Colonic mucosa (tissue), 4 donors: ENCODE measurements at regions not wholly inside any gene's neighbourhood (a gene's known extent, or its start where the extent isn't known, plus 50 kb on each side); places are given as distances from the start of the nearest gene placed in this dataset.
A peak's percentile ranks its signal among the peaks of the same experiment; 100 is the strongest.

Experiments used
- DNase-seq: peaks from one replicate; pipeline ENCODE4 v3.0.0-alpha.2; 2020
- H3K27ac ChIP-seq: fragments of 200-600 bp; one replicate; pipeline ENCODE4 v1.8.0; 2021
- H3K27me3 ChIP-seq: fragments of 200-600 bp; one replicate; pipeline ENCODE4 v1.8.0; 2021
- H3K36me3 ChIP-seq: fragments of 200-600 bp; one replicate; pipeline ENCODE4 v1.8.0; 2021
- H3K4me1 ChIP-seq: fragments of 200-600 bp; one replicate; pipeline ENCODE4 v1.8.0; 2021; ENCODE audit warnings: mild to moderate bottlenecking
- H3K4me3 ChIP-seq: fragments of 200-600 bp; one replicate; pipeline ENCODE4 v1.8.0; 2021
- H3K9ac ChIP-seq, 2 donors: one replicate each; pipeline ENCODE4 v1.7.0; 2013; ENCODE audit warnings: control low read depth in 2 of 2, low read depth in 2 of 2, low read length in 2 of 2
- H3K9me3 ChIP-seq: fragments of 200-600 bp; one replicate; pipeline ENCODE4 v1.8.0; 2021
- intact Hi-C: fragments of 100-400 bp; cut with DNase I; formaldehyde crosslinking; loops from one replicate; pipeline ENCODE4 v1.14.1; 2022
- TF ChIP-seq, protein P1 (sequence below): fragments of 200-600 bp; IDR thresholded peaks from one replicate; pipeline ENCODE4 v1.8.0; 2022; ENCODE audit warnings: antibody characterized with exemption, mild to moderate bottlenecking
- donor health status: healthy.
- donor health status: DM: no; HTN: no; CAD: no.
- donor health status: DM: no; HTN: no; CAD: no.

DNA sequence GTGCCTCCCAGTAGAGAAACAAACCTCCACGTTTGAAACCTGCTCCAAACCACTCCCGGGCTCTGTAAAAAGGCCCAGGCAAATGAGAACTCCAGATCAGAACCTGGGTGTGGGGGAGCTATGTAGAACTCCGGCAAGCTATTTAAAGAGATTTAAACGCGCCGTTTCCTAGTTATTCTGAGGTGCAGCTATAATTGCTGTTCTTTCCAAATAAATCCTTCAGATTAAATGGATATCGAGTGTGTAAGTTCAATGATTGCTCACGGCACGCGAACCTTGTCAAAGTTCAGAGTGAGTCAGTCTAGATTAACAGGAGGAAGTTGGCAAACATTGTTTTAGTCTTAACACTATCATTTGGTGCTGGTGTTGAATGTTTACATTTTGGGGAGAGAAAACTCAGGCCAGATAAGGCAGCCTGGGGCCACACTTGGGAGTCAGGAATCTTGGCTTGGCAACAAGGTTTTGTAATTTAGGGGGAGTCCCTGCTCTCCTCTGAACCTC, 92.9 kb upstream of the SALL1 start:
- Histone ChIP-seq H3K27ac (no peak overlapping the region), H3K9ac (no peak overlapping the region), H3K9me3 (no peaks in the 10 kb centered on the region), H3K4me3 (no peak overlapping the region), H3K27me3 (no peaks in the 10 kb centered on the region), H3K4me1 (no peaks in the 10 kb centered on the region), H3K36me3 (no peaks in the 10 kb centered on the region)
- intact Hi-C loops: no loop called here
- TF ChIP-seq, protein P1, sequence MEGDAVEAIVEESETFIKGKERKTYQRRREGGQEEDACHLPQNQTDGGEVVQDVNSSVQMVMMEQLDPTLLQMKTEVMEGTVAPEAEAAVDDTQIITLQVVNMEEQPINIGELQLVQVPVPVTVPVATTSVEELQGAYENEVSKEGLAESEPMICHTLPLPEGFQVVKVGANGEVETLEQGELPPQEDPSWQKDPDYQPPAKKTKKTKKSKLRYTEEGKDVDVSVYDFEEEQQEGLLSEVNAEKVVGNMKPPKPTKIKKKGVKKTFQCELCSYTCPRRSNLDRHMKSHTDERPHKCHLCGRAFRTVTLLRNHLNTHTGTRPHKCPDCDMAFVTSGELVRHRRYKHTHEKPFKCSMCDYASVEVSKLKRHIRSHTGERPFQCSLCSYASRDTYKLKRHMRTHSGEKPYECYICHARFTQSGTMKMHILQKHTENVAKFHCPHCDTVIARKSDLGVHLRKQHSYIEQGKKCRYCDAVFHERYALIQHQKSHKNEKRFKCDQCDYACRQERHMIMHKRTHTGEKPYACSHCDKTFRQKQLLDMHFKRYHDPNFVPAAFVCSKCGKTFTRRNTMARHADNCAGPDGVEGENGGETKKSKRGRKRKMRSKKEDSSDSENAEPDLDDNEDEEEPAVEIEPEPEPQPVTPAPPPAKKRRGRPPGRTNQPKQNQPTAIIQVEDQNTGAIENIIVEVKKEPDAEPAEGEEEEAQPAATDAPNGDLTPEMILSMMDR: no peak
- DNase-seq: peak; percentile 34

DNA sequence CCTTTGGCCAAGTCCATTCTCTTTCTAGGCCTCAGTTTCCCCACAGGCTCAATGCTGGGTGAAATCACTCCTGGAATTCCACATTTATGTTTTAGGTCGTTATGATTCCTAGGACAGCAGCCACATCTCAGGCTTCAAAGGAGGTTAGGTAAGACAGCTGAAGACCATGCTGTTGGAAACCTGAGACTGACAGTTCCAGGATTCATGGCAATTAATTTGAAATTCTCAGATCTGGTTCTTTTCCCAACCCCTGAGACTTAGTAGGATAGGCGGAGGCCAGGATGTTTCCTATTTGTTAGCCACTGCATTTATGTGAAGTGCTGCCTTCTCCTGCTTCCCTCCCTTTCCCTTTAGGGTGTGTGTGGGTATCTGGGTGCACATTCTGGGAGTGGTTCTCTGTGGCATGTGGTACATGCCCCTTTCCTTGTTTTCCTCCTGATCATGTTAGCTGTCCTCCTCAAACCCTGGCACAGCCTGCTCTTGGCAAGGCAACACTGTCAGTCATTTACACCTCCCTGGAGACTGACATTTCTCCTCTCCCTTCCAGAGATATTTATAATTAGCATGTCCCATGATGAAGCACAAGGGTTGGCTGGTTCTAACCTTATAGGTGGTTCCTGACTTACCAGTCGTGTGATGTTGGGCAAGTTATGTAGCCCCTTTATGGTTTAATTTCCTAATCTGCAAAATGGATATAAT, 91.4 kb upstream of the SALL1 start:
- no peaks in the 10 kb centered on the region for H3K9me3 ChIP-seq
- TF ChIP-seq, protein P1: no peak
- no peak overlapping the region for H3K27ac ChIP-seq
- no peaks in the 10 kb centered on the region for H3K27me3 ChIP-seq
- no peaks in the 10 kb centered on the region for H3K4me1 ChIP-seq
- intact Hi-C loops: no loop called here
- no peak overlapping the region for H3K4me3 ChIP-seq
- no peaks in the 10 kb centered on the region for H3K36me3 ChIP-seq
- no peak for DNase-seq
- H3K9ac ChIP-seq: no peak overlapping the region

DNA sequence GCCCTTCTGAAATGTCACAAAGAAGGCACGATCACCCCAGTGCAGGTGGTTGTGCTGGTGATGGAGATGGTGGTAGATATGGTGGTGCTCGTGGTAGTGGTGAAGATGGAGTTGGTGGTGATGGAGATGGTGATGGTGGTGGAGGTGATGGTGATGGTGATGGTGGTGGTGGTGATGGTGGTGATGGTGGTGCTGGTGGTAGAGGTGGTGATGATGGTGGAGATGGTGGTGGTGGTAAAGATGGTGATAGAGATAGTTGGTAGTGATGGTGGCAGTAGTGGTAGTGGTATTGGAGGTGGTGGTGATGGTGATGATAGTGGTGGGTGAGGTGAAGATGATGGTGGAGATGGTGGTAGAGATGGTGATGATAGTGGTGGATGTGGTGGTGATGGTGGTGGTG, 88.1 kb upstream of the SALL1 start:
- TF ChIP-seq, protein P1: no peak
- Histone ChIP-seq H3K9ac (no peak overlapping the region), H3K4me3 (no peak overlapping the region), H3K9me3 (no peaks in the 10 kb centered on the region), H3K36me3 (no peaks in the 10 kb centered on the region), H3K4me1 (no peaks in the 10 kb centered on the region), H3K27me3 (no peaks in the 10 kb centered on the region), H3K27ac (no peak overlapping the region)
- intact Hi-C loops: no loop called here
- DNase-seq: no peak

DNA sequence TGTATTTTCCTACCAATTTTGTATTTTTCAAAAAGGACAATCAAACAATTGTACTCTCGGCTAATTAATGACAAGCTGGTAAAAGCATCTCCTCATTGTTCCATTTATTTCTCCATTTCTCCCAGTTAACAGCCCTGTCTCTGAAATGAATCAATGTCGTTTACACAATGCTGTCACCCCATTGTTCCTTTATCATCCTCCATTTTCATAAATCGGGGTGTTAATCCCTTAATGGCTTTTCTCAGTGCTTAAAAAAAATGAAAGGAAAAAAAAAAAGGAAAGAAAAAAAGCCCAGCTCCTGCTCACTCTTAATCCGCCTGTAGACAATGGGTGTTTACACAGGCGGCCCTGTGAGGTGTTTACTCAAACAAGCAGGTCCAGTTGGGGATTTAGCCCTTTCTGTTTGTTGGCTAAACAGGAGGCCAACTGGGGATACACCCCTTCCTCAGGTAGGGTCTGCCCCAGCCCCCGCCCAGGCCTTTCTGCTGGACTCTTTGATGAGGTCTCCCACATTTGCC, 86.8 kb upstream of the SALL1 start:
- no peak for DNase-seq
- Histone ChIP-seq H3K4me1 (no peaks in the 10 kb centered on the region), H3K27me3 (no peaks in the 10 kb centered on the region), H3K27ac (no peak overlapping the region), H3K4me3 (no peak overlapping the region), H3K9ac (no peak overlapping the region), H3K9me3 (no peaks in the 10 kb centered on the region), H3K36me3 (no peaks in the 10 kb centered on the region)
- TF ChIP-seq, protein P1: no peak
- intact Hi-C loops: no loop called here

DNA sequence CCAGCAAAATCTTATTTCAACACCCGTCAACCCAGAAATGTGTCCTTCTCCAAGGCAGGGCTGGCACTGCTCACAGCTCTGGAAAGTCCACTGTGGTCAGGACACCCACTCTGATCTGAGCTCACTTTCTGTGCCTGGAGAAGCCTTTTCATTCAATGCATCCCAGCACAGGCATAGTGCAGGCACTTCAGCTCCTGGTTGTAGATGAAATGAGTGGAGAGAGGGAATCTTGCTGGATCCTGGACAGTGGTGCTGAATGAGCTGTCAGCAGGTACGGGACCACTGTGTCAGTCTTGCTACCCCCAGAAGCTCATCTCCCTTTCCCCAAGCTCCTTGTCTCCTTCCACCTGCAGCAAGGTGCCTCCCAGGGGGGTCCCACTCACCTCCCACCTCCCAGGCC, 86.1 kb upstream of the SALL1 start:
- Histone ChIP-seq H3K9me3 (no peaks in the 10 kb centered on the region), H3K27me3 (no peaks in the 10 kb centered on the region), H3K4me1 (no peaks in the 10 kb centered on the region), H3K36me3 (no peaks in the 10 kb centered on the region), H3K4me3 (no peak overlapping the region), H3K9ac (no peak overlapping the region), H3K27ac (no peak overlapping the region)
- intact Hi-C loops: no loop called here
- no peak for DNase-seq
- TF ChIP-seq, protein P1: no peak
